SU-DHL-6 (cell line): ENCODE measurements at regions not wholly inside any gene's neighbourhood (a gene's known extent, or its start where the extent isn't known, plus 50 kb on each side); places are given as distances from the start of the nearest gene placed in this dataset.
"Not testable (repeated sequence)": the region's sequence is repeated elsewhere in the genome, so short reads cannot be mapped to it uniquely, and the experiment has no call there.

Source experiments
- H2AFZ ChIP-seq: fragments of 200-600 bp; sonication (generic); 2 replicates; pipeline ENCODE4 v1.6.1; 2014; ENCODE audit warnings: low read depth, mild to moderate bottlenecking, moderate library complexity, mixed read lengths, antibody characterized with exemption, low read length; ENCODE audit not compliant: severe bottlenecking
- H3F3A ChIP-seq: fragments of 200-600 bp; shearing (Covaris generic); 2 replicates; pipeline ENCODE4 v1.6.0; 2016; ENCODE audit warnings: antibody characterized with exemption, mild to moderate bottlenecking; ENCODE audit not compliant: insufficient read depth
- H3K27ac ChIP-seq: fragments of 200-600 bp; sonication (generic); 2 replicates; pipeline ENCODE4 v1.5.1; 2016; ENCODE audit warnings: low read depth, mild to moderate bottlenecking, low read length, moderate library complexity, mixed read lengths
- H3K27me3 ChIP-seq: fragments of 200-600 bp; sonication (generic), shearing (Covaris generic); 2 replicates; pipeline ENCODE4 v1.6.0; 2014; ENCODE audit warnings: mild to moderate bottlenecking, low read length
- H3K36me3 ChIP-seq: fragments of 200-600 bp; sonication (generic); 2 replicates; pipeline ENCODE4 v1.6.1; 2014; ENCODE audit warnings: mild to moderate bottlenecking, low read length, mixed read lengths
- H3K4me2 ChIP-seq: fragments of 300-600, 200-600 bp; shearing (Covaris generic), sonication (generic); 2 replicates; pipeline ENCODE4 v1.6.0; 2014; ENCODE audit warnings: low read length, low read depth, mild to moderate bottlenecking; ENCODE audit not compliant: poor library complexity, severe bottlenecking
- H3K4me3 ChIP-seq: fragments of 200-600 bp; sonication (generic); 2 replicates; pipeline ENCODE4 v1.5.1; 2014; ENCODE audit warnings: antibody characterized with exemption, low read length, mild to moderate bottlenecking, mixed read lengths; ENCODE audit not compliant: insufficient read depth, poor library complexity, severe bottlenecking
- H3K79me2 ChIP-seq: fragments of 200-600 bp; sonication (generic); 2 replicates; pipeline ENCODE4 v1.6.1; 2014; ENCODE audit warnings: mild to moderate bottlenecking, low read length, moderate library complexity; ENCODE audit not compliant: insufficient read depth
- H3K9ac ChIP-seq: fragments of 200-600 bp; sonication (generic); 2 replicates; pipeline ENCODE4 v1.7.0; 2014; ENCODE audit warnings: mild to moderate bottlenecking, low read length
- H3K9me2 ChIP-seq: fragments of 200-600 bp; sonication (generic); replicated peaks from 2 replicates; pipeline ENCODE4 v1.6.1; 2014; ENCODE audit warnings: low read length; ENCODE audit not compliant: insufficient read depth
- H3K9me3 ChIP-seq: fragments of 200-600 bp; sonication (generic); 2 replicates; pipeline ENCODE4 v1.6.1; 2014; ENCODE audit warnings: low read length, mixed read lengths; ENCODE audit not compliant: insufficient read depth
- H4K20me1 ChIP-seq: fragments of 200-600 bp; sonication (generic); 2 replicates; pipeline ENCODE4 v1.6.1; 2014; ENCODE audit warnings: low read depth, mild to moderate bottlenecking, antibody characterized with exemption, low read length, moderate library complexity, mixed read lengths

DNA sequence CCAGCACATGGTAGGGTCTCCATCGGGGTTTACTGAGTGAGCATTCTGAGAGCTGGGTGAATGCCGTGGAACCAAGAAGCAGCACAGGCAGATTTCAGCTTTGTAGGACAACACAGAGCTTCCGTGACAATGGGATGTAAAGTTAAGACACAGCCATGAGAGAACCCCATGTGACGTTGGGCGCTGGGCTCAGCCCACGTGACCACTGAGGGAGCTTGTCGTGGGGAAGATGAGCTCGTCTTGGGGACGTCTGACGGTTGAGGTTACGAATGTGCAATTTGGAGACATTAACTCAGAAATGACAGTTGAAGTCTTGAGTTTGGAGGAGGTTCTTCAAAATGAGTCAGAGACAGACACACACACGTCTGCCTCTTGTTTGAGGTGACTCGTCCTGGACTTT lies 51.5 kb upstream of the MUC20 start:
- H3K4me3 ChIP-seq, H3F3A ChIP-seq, H2AFZ ChIP-seq, H3K9ac ChIP-seq, H4K20me1 ChIP-seq, H3K9me2 ChIP-seq, H3K9me3 ChIP-seq, H3K4me2 ChIP-seq, H3K27ac ChIP-seq, H3K79me2 ChIP-seq, H3K27me3 ChIP-seq, H3K36me3 ChIP-seq: not testable (repeated sequence)

DNA sequence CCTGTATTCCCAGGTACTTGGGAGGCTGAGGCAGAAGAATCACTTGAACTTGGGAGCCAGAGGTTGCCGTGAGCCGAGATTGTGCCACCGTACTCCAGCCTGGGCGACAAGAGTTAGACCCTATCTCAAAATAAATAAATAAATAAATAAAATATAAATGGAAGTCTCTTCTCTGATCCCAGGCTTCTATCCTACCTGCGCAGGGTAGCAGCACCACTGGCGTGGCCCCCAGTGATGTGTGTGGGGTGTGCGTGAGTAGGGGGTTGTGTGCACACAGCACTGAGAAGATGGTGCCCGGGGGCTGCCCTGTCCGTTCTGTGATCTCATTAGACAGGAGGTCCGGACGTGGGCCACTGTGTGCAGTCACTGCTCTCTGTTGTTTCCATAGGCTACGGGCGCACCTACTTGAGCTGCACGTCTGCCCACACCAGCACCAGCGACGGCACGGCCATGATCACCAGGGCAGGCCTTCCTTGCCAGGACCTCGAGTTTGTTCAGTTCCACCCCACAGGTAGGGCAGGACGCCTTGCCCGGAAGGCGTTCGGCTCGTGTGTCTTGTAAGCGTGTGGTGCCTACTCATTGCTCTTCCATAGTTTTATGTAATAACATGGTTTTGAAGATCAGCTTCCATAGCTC lies 52.5 kb upstream of the MUC20 start:
- not testable (repeated sequence) for H3F3A ChIP-seq, H3K27ac ChIP-seq, H4K20me1 ChIP-seq, H2AFZ ChIP-seq, H3K9me2 ChIP-seq, H3K79me2 ChIP-seq, H3K36me3 ChIP-seq, H3K4me2 ChIP-seq, H3K4me3 ChIP-seq, H3K9ac ChIP-seq, H3K9me3 ChIP-seq, H3K27me3 ChIP-seq

DNA sequence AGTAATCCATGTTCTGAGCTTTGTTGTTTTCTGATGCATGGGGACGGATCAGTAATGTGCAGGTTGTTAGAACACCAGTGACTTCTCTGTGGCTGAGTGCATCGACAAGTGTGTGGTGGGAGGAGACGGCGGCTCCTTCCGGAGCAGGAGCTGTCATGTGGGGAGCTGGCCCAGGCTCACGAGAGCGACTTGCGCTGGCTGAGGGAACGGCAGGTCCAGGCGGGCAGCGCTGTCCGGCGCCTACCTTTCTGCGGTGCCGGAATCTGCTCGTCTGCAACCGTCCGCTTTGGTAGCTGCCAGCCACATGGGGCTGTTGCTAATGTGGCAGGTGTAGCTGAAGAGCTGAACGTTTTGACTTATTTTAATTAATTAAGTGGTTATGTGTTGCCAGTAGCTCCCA lies 55.5 kb upstream of the MUC20 start:
- H4K20me1 ChIP-seq, H3K27ac ChIP-seq, H3K4me2 ChIP-seq, H3F3A ChIP-seq, H3K9me3 ChIP-seq, H3K36me3 ChIP-seq, H3K9ac ChIP-seq, H3K9me2 ChIP-seq, H3K79me2 ChIP-seq, H2AFZ ChIP-seq, H3K27me3 ChIP-seq, H3K4me3 ChIP-seq: not testable (repeated sequence)

DNA sequence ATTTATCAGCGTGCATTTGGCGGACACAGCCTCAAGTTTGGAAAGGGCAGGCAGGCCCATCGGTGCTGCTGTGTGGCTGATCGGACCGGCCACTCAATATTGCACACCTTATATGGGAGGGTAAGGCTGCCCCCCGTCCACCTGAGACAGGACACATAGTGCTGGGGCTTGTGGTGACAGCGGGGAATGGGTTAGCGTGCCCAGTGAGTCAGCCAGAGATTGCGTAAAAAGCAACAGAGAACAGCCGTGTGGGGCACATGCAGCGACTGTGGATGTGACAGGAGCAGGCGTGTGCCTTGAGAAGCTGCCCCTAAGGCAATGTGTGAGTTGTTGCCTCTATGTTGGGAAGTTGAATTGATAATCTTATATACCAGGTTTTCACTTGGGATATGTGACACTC lies 56.6 kb upstream of the MUC20 start:
- not testable (repeated sequence) for H3K27ac ChIP-seq, H3K27me3 ChIP-seq, H3K4me3 ChIP-seq, H3K4me2 ChIP-seq, H4K20me1 ChIP-seq, H3K9ac ChIP-seq, H3K9me2 ChIP-seq, H3K36me3 ChIP-seq, H2AFZ ChIP-seq, H3F3A ChIP-seq, H3K9me3 ChIP-seq, H3K79me2 ChIP-seq

DNA sequence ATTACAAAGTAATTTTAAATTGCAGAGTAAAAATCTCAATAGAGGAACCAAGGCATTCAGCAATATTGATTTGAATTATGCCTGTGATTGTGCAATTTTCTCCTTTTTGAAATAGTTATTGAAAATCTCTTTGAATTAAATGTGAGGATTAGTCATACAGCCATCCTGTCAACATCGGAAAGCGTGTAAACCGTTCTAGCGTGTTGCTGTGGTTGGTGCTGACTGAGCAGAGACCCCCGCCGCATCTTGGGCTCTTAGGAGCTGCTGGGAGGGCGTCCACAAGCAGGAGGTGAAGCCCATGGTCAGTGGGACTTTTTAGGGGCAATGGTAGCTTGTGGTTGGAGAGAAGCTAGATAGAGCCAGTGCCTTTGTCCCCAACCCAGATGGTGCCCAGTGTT lies 61.6 kb upstream of the MUC20 start:
- H3F3A ChIP-seq: peaks cover 10% of the 10 kb centered on the region
- not testable (repeated sequence) for H3K79me2 ChIP-seq, H3K9me3 ChIP-seq, H3K27me3 ChIP-seq, H2AFZ ChIP-seq, H4K20me1 ChIP-seq, H3K36me3 ChIP-seq, H3K27ac ChIP-seq, H3K4me3 ChIP-seq, H3K9ac ChIP-seq, H3K9me2 ChIP-seq
- H3K4me2 ChIP-seq: peak overlapping the region; percentile 41

DNA sequence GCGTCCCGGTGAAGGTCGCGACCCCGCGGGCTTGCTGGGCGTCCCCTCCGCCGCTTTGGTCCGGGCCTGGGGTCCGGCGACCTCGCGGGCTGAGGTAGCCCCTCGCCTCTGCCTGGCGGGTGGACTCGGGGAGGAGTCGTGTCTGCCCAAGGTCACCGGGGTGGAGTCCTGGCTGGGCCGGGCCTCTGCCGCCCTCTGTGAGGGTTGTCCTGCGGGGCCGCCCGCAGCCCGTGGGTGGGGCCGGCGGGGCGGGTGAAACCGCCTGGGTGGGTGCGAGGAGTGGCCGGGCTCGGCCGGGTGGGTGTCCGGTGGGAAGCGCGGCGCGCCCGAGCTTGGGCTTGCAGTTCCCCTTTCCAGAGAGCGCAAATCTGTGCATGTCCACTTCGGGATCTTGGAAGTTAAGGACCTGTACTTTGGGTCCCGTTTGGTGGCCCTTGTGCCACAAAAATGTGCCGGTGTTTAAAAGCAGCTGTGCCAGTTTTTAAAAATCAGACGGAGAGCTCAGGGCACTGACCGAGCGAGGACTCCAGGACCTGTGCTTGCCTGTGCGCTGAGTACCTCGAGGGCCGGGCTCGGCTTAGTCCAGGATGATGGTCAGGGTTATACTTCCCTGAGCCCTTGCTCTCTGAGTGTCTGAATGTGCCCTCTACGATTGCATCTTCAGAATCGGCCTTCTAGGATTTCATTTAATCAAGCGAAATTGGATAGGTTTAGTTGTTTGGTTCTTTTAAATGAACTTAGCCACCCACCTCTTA lies 62.2 kb upstream of the MUC20 start:
- Histone ChIP-seq H3K9ac (peak overlapping the region; percentile 70), H3K4me2 (peak overlapping the region; percentile 39), H3F3A (peaks cover 10% of the 10 kb centered on the region), H3K4me3 (peak overlapping the region; percentile 82)
- H3K27me3 ChIP-seq, H3K36me3 ChIP-seq, H3K9me3 ChIP-seq, H3K79me2 ChIP-seq, H4K20me1 ChIP-seq, H3K9me2 ChIP-seq, H3K27ac ChIP-seq, H2AFZ ChIP-seq: not testable (repeated sequence)

DNA sequence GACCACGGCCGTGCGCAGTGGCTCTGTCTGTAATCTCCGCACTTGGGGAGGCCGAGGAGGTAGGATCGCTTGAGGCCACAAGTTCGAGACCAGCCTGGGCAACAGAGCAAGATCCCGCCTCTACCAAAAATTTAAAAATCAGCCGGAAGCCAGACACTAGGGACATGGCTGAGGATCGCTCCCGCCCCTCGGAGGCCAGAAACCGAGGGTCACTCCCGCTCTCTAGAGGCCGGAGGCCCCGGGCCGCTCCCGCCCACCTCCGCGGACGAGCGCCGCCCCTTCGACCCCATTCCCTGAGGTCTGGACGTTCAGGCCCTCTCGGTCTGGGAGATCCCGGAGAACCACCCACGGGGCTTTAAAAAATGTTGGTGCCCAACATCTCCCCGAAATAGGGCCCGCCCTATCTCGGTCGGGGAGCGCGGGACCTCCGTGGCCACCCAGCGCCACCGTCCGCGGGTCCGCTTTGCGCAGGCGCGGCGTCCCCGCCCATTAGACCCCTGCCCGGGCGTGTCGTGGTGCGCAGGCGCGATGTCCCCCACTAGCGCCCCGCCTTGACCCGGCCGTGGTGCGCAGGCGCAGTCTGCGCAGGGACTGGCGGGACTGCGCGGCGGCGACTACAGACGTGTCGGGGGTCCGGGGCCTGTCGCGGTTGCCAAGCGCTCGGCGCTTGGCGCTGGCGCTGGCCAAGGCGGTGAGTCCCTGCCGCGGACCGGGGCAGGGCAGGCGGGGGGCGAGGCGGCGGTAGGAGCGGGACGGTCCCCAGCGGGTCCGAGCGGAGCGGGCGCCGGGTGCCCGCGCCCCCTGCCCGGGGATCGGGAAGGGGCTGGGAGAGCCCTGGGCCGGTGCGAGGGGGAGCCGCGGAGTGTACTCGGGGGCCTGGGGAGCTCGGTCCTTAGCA lies 63.1 kb upstream of the MUC20 start:
- H3K27me3 ChIP-seq, H3K79me2 ChIP-seq, H3K36me3 ChIP-seq, H3K9me3 ChIP-seq, H3K9me2 ChIP-seq, H4K20me1 ChIP-seq: not testable (repeated sequence)
- Histone ChIP-seq H3K4me2 (peak overlapping the region; percentile 65), H3K9ac (peak overlapping the region; percentile 70), H2AFZ (peak overlapping the region; percentile 94), H3K4me3 (peak overlapping the region; percentile 82), H3F3A (peaks cover 10% of the 10 kb centered on the region), H3K27ac (peak overlapping the region; percentile 47; the same call in 1 of the 2 replicates)
